Myocyte (in vitro differentiated cells): ENCODE measurements at regions not wholly inside any gene's neighbourhood (a gene's known extent, or its start where the extent isn't known, plus 50 kb on each side); places are given as distances from the start of the nearest gene placed in this dataset. TPM values are rescaled to one million over a fixed set of nuclear protein-coding genes. Genes with fewer than 3 reads are reported as not detected.
A peak's percentile ranks its signal among the peaks of the same experiment; 100 is the strongest.

Experiments
- DNase-seq: peaks from one replicate; pipeline ENCODE4 v3.0.0-alpha.2; 2012; ENCODE audit warnings: low read depth
- microRNA-seq: library from miRNA; unstranded; fragments of <30 nt; microRNA quantifications from one replicate; pipeline ENCODE4, GENCODE V29; 2016

DNA sequence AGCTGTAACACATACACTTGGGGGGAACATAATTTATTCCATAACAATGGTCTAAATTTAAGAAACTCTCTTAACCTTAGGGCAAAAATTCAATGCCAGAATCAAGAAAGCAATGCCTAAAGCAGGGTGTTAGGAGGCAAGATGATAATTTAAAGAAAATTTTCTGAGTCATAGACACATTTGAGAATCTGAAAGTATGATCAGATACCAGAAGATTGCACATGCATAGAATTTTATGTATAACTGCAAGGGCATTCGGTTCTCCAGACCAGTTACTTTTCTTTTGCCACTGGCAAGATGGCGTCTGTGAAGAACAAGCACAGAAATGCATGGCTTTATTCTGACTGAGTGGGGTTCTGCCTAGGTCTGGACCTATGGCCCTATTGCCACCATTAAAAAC is 64.4 kb upstream of the IPO9 start:
- DNase-seq: no peak

DNA sequence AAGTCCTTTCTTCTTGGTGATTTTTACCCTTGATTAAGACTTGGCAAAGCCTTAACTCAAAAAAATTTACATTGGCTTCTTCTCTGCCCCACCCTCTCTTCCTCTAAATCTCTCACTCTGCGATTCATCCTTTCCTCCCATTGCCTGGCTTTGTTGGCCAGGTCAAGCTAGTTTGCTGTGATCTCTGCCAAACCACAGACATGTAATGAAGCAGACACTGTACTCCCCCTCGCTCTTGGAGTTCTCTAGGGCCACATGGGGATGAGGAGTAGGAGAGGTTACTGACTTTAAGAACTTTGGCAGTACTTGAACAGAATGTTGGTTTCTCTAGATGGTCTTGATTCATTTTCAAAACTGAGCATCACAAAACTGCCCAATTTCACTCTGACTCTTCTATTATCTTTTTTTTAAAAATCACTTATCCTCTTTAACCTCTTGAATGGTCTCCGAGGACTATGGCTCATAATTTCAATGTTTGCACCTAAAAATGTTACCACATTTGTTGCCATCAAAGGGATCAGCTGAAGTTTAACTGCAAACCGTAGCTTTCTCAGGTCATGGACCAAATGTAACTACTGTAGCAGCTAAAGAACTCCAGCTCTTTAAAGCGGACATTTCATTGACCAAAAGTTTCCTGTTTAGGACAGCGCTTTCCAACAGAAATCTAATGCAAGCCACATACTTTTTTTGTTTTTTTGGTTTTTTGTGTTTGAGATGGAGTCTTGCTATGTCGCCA is 62.7 kb upstream of the IPO9 start:
- peak; percentile 86 for DNase-seq

DNA sequence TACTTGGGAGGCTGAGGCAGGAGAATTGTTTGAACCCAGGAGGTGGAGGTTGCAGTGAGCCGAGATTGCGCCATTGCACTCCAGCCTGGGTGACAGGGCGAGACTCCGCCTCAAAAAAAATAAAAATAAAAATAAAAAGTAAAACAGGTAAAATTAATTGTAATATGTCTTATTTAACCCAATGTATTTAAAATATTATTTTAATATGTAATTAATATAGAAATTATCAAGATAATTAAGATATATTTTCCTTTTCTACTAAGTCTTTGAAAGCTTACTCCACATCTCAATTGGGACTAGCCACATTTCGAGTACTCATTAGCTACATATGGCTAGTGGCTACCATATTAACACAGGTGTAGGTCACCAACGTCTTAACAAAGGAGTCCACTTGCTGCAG is 61.6 kb upstream of the IPO9 start:
- DNase-seq: no peak

DNA sequence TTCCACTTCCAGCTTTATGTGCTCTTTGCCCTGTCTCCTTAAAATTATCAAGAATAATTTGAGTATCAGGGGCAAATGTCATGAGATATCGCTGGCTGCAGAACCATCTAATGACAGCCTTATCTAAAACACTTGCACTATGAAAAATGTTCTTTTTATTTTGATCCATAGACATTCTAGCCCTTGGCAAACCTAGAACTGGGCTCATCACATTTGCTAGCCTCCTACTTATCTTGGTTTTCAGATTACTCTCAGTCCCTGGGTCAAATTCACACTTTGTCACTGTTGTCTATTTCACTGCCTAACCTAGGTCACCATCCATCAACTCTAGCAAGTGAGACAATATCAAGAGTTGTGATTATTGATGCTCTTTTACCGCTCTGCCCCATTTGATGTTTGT is 59.9 kb upstream of the IPO9 start:
- DNase-seq: no peak

DNA sequence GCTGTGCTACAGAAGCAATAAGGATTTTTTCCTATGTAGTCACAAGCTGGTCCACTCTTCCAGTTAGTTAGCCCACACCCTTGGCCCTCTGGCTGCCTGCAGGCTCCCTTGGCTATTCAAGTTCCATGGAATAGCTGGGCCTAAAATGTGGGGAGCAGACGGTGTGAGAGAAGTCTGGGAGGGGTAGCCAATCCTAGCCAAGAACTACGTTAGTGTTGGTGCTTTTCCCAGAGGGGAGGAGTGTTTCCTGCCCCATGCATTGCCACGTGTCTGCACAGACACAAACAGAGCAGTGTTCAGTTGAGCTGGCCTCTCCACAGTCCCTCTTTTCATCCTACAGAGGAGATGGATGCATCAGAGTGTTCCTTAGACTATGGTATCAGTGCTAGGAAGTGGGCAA is 59.0 kb upstream of the IPO9 start:
- no peak for DNase-seq

DNA sequence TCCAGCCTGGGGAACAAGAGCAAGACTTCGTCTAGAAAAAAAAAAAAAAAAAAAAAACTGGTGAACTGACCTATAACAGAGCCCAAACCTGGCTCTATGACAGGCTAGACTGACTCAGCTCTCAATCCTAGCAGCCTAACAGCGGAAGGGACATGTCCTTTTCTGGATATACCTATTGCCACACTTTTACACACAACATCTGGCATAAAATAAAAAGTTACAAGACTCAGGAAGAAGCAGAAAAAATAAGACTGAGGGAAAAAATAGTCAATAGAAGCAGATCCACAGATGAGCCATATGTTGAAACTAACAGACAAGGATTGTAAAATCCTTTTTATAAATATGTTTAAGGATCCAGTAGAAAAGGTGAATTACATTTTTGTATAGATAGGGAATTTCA is 57.5 kb upstream of the IPO9 start:
- DNase-seq: no peak

DNA sequence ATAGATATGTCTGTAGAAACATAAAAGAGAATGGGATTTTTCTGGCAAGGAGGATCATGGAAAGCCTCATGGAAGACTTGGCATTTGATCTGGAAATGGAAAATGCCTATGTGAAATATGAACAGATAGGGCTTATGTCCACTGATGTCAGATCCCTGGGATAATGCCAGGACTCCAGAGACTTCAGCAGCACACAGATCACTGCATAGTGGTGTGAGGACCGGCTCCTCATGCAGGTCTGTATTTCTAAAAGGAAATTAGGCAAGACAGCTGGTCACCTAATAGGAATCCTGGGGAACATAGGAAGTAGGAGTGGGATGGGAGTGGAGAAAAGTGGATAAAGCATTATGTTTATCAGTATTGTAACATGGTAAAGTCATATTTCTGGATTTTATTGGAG is 56.8 kb upstream of the IPO9 start:
- DNase-seq: no peak

DNA sequence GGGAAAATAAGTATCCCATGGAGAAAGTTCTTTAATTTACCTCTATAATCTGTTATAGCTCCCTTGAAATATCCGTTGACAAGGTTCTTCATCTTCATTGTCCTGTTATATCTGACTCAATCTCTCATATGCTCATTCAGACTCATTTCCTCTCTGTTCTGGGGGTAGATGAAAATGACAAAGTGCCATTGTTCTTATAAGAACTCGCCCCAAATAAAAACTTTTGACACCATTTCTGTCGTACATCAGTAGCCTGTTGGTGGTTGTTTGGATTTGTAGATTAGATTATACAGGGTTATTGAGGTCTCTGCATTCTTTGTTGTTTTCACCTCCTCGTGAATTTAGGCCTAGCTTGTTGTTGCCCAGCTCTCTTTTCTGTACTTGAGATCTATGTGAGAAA is 55.2 kb upstream of the IPO9 start:
- DNase-seq: no peak

DNA sequence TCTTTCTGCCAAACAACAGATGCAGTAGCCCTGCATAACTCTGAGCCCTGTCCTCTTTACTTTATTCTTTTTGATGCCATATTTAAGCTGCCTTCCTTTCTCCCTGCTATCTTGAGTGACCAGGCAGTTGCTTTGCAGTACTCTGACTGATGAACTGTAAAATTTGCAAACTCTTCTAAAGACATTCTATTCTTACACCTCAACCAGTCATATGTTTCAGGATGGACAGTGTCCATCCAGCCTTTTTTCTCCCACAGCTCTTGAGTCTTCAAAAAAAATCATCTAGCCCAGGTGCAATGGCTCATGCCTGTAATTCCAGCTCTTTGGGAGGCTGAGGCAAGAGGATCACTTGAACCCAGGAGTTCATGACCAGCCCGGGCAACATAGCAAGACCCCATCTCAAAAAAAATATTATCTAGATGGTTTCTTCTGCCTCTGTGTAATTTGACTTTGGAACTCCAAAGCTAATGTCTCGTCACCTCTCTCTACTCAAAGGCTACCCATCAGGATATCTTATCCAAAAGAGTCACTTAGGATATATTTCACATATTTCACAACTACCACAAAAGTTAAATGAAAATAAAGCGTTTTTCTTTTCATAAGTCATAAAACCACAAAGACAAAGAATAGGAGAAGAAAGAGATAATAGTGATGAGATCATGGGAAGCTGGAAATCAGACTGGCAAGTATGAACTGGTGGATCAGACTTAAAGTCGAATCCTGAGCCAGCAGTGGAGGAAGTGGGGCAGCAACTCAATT is 54.6 kb upstream of the IPO9 start:
- DNase-seq: peak; percentile 37

DNA sequence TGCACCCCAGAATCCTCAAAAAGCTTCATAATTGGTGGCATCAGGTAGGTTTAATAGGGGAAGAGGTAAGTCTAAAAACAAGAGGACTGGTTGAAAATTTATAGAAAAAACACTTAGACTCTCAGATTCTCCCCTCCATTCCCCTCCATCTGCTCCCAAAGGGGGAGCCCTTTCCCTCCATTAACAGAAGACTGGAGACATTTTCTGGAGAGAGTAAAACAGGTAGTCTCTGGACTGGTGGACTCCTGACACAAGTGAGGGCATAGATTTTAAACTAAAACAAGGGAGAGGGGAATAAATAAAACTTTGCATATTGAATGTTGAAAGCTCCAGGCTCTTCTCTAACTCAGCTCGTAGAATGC is 54.0 kb upstream of the IPO9 start:
- DNase-seq: no peak

DNA sequence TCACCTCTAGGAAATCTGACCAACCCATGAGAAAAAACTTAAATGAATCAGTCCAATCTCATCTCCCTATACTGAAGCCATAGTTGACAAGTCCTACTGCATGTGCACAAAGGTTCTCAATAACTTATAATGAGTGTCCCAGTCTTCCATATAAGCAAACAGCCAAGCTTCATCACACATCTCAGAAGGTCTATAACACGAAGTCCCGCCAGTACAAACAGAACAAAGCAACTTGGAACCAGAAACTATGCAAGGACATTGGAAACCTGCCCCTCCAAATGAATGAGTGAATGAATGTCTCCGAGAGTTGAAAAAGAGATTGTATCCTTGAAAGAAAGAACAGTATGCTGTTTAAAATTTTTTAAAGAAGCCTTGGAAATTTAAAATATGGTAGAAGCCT is 53.6 kb upstream of the IPO9 start:
- DNase-seq: no peak

DNA sequence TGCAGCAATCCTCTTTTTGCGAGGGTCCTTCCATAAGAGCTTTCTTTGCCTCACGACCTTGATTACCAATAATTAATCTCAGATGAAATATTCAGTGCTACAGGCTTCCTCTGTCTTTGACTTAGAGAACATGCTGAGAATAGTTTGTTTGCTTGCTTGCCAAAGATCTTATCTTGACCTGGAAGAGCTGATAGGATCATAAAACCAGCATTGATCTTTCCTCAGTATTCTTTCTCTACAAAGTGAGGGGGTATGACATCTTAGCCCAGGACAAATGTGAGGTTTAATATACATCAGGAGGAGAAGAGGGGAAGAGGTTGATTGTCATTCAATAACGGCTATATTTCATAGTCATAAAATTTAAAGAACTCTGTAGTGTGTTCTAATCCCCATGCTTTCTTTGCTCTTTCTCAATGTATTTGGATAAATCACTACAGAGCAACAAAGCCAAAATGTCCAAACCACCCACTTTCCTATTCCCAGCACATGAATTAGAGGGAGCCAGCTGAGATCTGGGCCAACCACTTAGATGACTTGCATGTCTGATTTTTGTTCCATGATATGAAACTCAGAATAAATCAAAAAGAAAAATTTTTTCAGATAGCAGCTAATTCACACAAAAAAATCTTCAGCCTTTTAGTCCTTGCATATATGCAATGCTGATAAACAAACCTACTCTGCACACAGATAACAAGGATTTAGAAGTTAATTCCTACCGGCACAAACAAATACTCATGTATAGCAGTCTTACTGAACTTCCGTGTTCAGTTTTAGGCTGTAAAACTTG is 50.5 kb upstream of the IPO9 start:
- DNase-seq: no peak

Small RNA genes lying in the stretch of these regions (microRNA-seq; reads per million reads assigned to microRNA genes)
- not detected for gene MIR5191
